Transverse colon (tissue), 4 donors: ENCODE measurements at regions not wholly inside any gene's neighbourhood (a gene's known extent, or its start where the extent isn't known, plus 50 kb on each side); places are given as distances from the start of the nearest gene placed in this dataset.

Experiments
- DNase-seq: peaks from one replicate; pipeline ENCODE4 v3.0.0-alpha.2; 2019
- H3K27ac ChIP-seq, 4 donors: fragments of 200-600 bp; sonication (generic); 2 replicates each; pipeline ENCODE4 v1.5.1; 2016 to 2018; ENCODE audit warnings: inconsistent platforms in 4 of 4
- H3K27me3 ChIP-seq: fragments of 200-600 bp; sonication (generic); 2 replicates; pipeline ENCODE4 v1.5.1; 2017; ENCODE audit warnings: inconsistent platforms
- H3K36me3 ChIP-seq, 4 donors: fragments of 200-600 bp; sonication (generic); 2 replicates each; pipeline ENCODE4 v1.5.1; 2017 to 2019; ENCODE audit warnings: inconsistent platforms in 4 of 4
- H3K4me1 ChIP-seq, 4 donors: fragments of 200-600 bp; sonication (generic); 2 replicates each; pipeline ENCODE4 v1.5.1; 2017 to 2020; ENCODE audit warnings: inconsistent platforms in 4 of 4
- H3K4me3 ChIP-seq, 4 donors: fragments of 200-600 bp; sonication (generic); 1 replicate in 1 of 4; 2 replicates in 3 of 4; pipeline versions ENCODE4 v1.5.1 to v1.6.1; 2017 to 2019; ENCODE audit warnings: inconsistent platforms in 4 of 4
- H3K9me3 ChIP-seq, 2 donors: fragments of 200-600 bp; sonication (generic); 2 replicates each; pipeline ENCODE4 v1.5.1; 2017 to 2019; ENCODE audit warnings: inconsistent platforms in 2 of 2
- CTCF ChIP-seq, 5 experiments: fragments of 200-600 bp in 3 of 5; fragments of 450-650 bp in 2 of 5; sonication (generic) in 3 of 5; IDR thresholded peaks; 1 replicate in 2 of 5; 2 replicates in 3 of 5; pipeline ENCODE4 v1.5.1; 2016 to 2017; ENCODE audit warnings: antibody characterized with exemption in 5 of 5, inconsistent platforms in 3 of 5, mild to moderate bottlenecking in 2 of 5, moderate library complexity in 1 of 5
- EP300 ChIP-seq: sonication (generic); formaldehyde crosslinking; IDR thresholded peaks from one replicate; pipeline ENCODE4 v1.6.1; 2017; ENCODE audit warnings: antibody characterized with exemption, low read depth
- POLR2A ChIP-seq: fragments of 450-650 bp; IDR thresholded peaks from one replicate; pipeline ENCODE4 v1.6.1; 2016; ENCODE audit warnings: antibody characterized with exemption, mild to moderate bottlenecking, moderate library complexity
- POLR2AphosphoS5 ChIP-seq, 3 donors: sonication (generic); formaldehyde crosslinking; IDR thresholded peaks; one replicate each; pipeline ENCODE4 v1.6.1; 2016; ENCODE audit warnings: antibody characterized with exemption in 3 of 3
- WGBS, 2 donors: methylation state at CpG; one replicate each; pipeline ENCODE4 v1.1.5; 2018; ENCODE audit warnings: low coverage in 1 of 2; 5-methylcytosine and 5-hydroxymethylcytosine counted together
- in situ Hi-C, 4 donors: fragments of 200-750 bp; cut with MboI; loops; one replicate each; pipeline versions ENCODE4 v1.15.0 to v1.15.1; 2017; ENCODE audit warnings: low sequenced_read_pairs in 3 of 4, low pct_ligation_motif_present in 1 of 4, low pct_unique_long_range_greater_than_20kb in 1 of 4
- intact Hi-C: fragments of 100-400 bp; cut with DNase I; formaldehyde crosslinking; loops from one replicate; pipeline ENCODE4 v1.15.1; 2023; ENCODE audit warnings: low total_unique reads

- in situ Hi-C loops: no loop called here
- TF ChIP-seq POLR2A (no peak), CTCF (IDR thresholded peaks at IDR 0.05) (no peak), EP300 (no peak), POLR2AphosphoS5 (IDR thresholded peaks at IDR 0.05) (no peak)
- H3K27me3 ChIP-seq: peaks cover 4% of the 10 kb centered on the region
These were observed 498.0 kb downstream of the MATN1 start for GRCh38 chr1:30225357-30225756.

GRCh38 chr1:30219675-30220074 lies 503.7 kb downstream of the MATN1 start:
- in situ Hi-C loops: no loop called here

More at GRCh38 chr1:30225357-30225756, 498.0 kb downstream of the MATN1 start:
- Histone ChIP-seq H3K27ac (no peak overlapping the region), H3K4me3 (no peak overlapping the region), H3K4me1 (no peaks in the 10 kb centered on the region), H3K9me3 (no peaks in the 10 kb centered on the region), H3K36me3 (no peaks in the 10 kb centered on the region)
- 62% methylated on average over 7 of the region's 7 CpGs; no CpG with 5 or more reads in 1 of the 2 donors for WGBS, 2 donors
- no peak for DNase-seq
- intact Hi-C loops: no loop called here

GRCh38 chr1:30218438-30218837 lies 504.9 kb downstream of the MATN1 start:
- 42 to 54% methylated on average over 2 of the region's 2 CpGs for WGBS, 2 donors
- Histone ChIP-seq H3K27me3 (peaks cover 12% of the 10 kb centered on the region), H3K36me3 (no peaks in the 10 kb centered on the region), H3K4me1 (no peaks in the 10 kb centered on the region), H3K4me3 (no peak overlapping the region), H3K27ac (no peak overlapping the region), H3K9me3 (no peaks in the 10 kb centered on the region)
- intact Hi-C loops (no loop called here), in situ Hi-C loops (no loop called here)
- TF ChIP-seq POLR2A (no peak), POLR2AphosphoS5 (IDR thresholded peaks at IDR 0.05) (no peak), CTCF (IDR thresholded peaks at IDR 0.05) (no peak), EP300 (no peak)
- DNase-seq: no peak

More at GRCh38 chr1:30219675-30220074, 503.7 kb downstream of the MATN1 start:
- intact Hi-C loops: no loop called here
- no peak for DNase-seq
- peaks cover 13% of the 10 kb centered on the region for H3K27me3 ChIP-seq
- H3K36me3 ChIP-seq: no peaks in the 10 kb centered on the region
- no peak overlapping the region for H3K4me3 ChIP-seq
- no peaks in the 10 kb centered on the region for H3K4me1 ChIP-seq
- no peaks in the 10 kb centered on the region for H3K9me3 ChIP-seq
- no peak overlapping the region for H3K27ac ChIP-seq
- WGBS, 2 donors: 60 to 70% methylated on average over 2 to 4 of the region's 4 CpGs
- no peak for TF ChIP-seq EP300
- no peak for TF ChIP-seq CTCF (IDR thresholded peaks at IDR 0.05)
- no peak for TF ChIP-seq POLR2AphosphoS5 (IDR thresholded peaks at IDR 0.05)
- TF ChIP-seq POLR2A: no peak

GRCh38 chr1:30216602-30217001 lies 506.8 kb downstream of the MATN1 start:
- no peak for TF ChIP-seq POLR2A
- TF ChIP-seq POLR2AphosphoS5 (IDR thresholded peaks at IDR 0.05): no peak
- TF ChIP-seq EP300: no peak
- TF ChIP-seq CTCF (IDR thresholded peaks at IDR 0.05): no peak
- intact Hi-C loops: no loop called here

More at GRCh38 chr1:30216602-30217001, 506.8 kb downstream of the MATN1 start:
- Histone ChIP-seq H3K4me1 (no peaks in the 10 kb centered on the region), H3K36me3 (no peaks in the 10 kb centered on the region), H3K9me3 (no peaks in the 10 kb centered on the region), H3K27me3 (peaks cover 20% of the 10 kb centered on the region), H3K4me3 (no peak overlapping the region), H3K27ac (no peak overlapping the region)
- DNase-seq: no peak
- in situ Hi-C loops: no loop called here
- 94 to 100% methylated on average over 2 to 7 of the region's 7 CpGs for WGBS, 2 donors
